ENCODE measurements at regions not wholly inside any gene's neighbourhood (a gene's known extent, or its start where the extent isn't known, plus 50 kb on each side); places are given as distances from the start of the nearest gene placed in this dataset.

GRCh38 chr3:76049776-76050175 is 264.4 kb upstream of the ZNF717 start:
- intact Hi-C loops (cut with DNase I): no loop called here
- no peaks in the 10 kb centered on the region for H3K4me1 ChIP-seq (ENCODE audit: control insufficient read depth in 2 of 3, insufficient read depth in 2 of 3, low read depth in 1 of 3, low read length in 3 of 3)
- no peaks in the 10 kb centered on the region for H3K27me3 ChIP-seq (ENCODE audit: control insufficient read depth, insufficient read depth, low read length)
- H3K9ac ChIP-seq (ENCODE audit: low read length in 3 of 3): no peak overlapping the region
- H3K9me3 ChIP-seq (ENCODE audit: control insufficient read depth in 2 of 3, insufficient read depth in 1 of 3, low read length in 3 of 3): no peaks in the 10 kb centered on the region
- no peak for TF ChIP-seq CTCF (IDR thresholded peaks at IDR 0.05; ENCODE audit: borderline replicate concordance, extremely low read depth, insufficient read depth)
- H3K4me3 ChIP-seq (ENCODE audit: low read length in 3 of 3): no peak overlapping the region
- H3K36me3 ChIP-seq (ENCODE audit: control insufficient read depth in 2 of 3, insufficient read depth in 3 of 3, low read length in 3 of 3): no peaks in the 10 kb centered on the region
- FAIRE-seq: no peak
- no peak for DNase-seq
- no peak overlapping the region for H3K27ac ChIP-seq (ENCODE audit: low read depth in 2 of 2, low read length in 2 of 2)

GRCh38 chr3:76051145-76051544 is 265.8 kb upstream of the ZNF717 start:
- no peaks in the 10 kb centered on the region for H3K27me3 ChIP-seq (ENCODE audit: control insufficient read depth, insufficient read depth, low read length)
- no peak for FAIRE-seq
- no peaks in the 10 kb centered on the region for H3K36me3 ChIP-seq (ENCODE audit: control insufficient read depth in 2 of 3, insufficient read depth in 3 of 3, low read length in 3 of 3)
- intact Hi-C loops (cut with DNase I): no loop called here
- H3K9ac ChIP-seq (ENCODE audit: low read length in 3 of 3): no peak overlapping the region
- no peaks in the 10 kb centered on the region for H3K9me3 ChIP-seq (ENCODE audit: control insufficient read depth in 2 of 3, insufficient read depth in 1 of 3, low read length in 3 of 3)
- DNase-seq: no peak
- H3K27ac ChIP-seq (ENCODE audit: low read depth in 2 of 2, low read length in 2 of 2): no peak overlapping the region
- no peak for TF ChIP-seq CTCF (IDR thresholded peaks at IDR 0.05; ENCODE audit: borderline replicate concordance, extremely low read depth, insufficient read depth)
- no peak overlapping the region for H3K4me3 ChIP-seq (ENCODE audit: low read length in 3 of 3)
- H3K4me1 ChIP-seq (ENCODE audit: control insufficient read depth in 2 of 3, insufficient read depth in 2 of 3, low read depth in 1 of 3, low read length in 3 of 3): no peaks in the 10 kb centered on the region

GRCh38 chr3:76054404-76054803 is 269.1 kb upstream of the ZNF717 start:
- FAIRE-seq (no peak), DNase-seq (no peak)
- H3K36me3 ChIP-seq (ENCODE audit: control insufficient read depth in 2 of 3, insufficient read depth in 3 of 3, low read length in 3 of 3): no peaks in the 10 kb centered on the region
- H3K27ac ChIP-seq (ENCODE audit: low read depth in 2 of 2, low read length in 2 of 2): no peak overlapping the region
- intact Hi-C loops (cut with DNase I): no loop called here
- no peaks in the 10 kb centered on the region for H3K9me3 ChIP-seq (ENCODE audit: control insufficient read depth in 2 of 3, insufficient read depth in 1 of 3, low read length in 3 of 3)
- H3K9ac ChIP-seq (ENCODE audit: low read length in 3 of 3): no peak overlapping the region
- TF ChIP-seq CTCF (IDR thresholded peaks at IDR 0.05; ENCODE audit: borderline replicate concordance, extremely low read depth, insufficient read depth): no peak
- no peaks in the 10 kb centered on the region for H3K4me1 ChIP-seq (ENCODE audit: control insufficient read depth in 2 of 3, insufficient read depth in 2 of 3, low read depth in 1 of 3, low read length in 3 of 3)
- H3K27me3 ChIP-seq (ENCODE audit: control insufficient read depth, insufficient read depth, low read length): no peaks in the 10 kb centered on the region
- no peak overlapping the region for H3K4me3 ChIP-seq (ENCODE audit: low read length in 3 of 3)

GRCh38 chr3:76061654-76062053 is 276.3 kb upstream of the ZNF717 start:
- no peak for DNase-seq
- TF ChIP-seq CTCF (IDR thresholded peaks at IDR 0.05; ENCODE audit: borderline replicate concordance, extremely low read depth, insufficient read depth): no peak

More at GRCh38 chr3:76061654-76062053, 276.3 kb upstream of the ZNF717 start:
- Histone ChIP-seq H3K9me3 (ENCODE audit: control insufficient read depth in 2 of 3, insufficient read depth in 1 of 3, low read length in 3 of 3) (no peaks in the 10 kb centered on the region), H3K4me1 (ENCODE audit: control insufficient read depth in 2 of 3, insufficient read depth in 2 of 3, low read depth in 1 of 3, low read length in 3 of 3) (no peaks in the 10 kb centered on the region), H3K9ac (ENCODE audit: low read length in 3 of 3) (no peak overlapping the region), H3K36me3 (ENCODE audit: control insufficient read depth in 2 of 3, insufficient read depth in 3 of 3, low read length in 3 of 3) (no peaks in the 10 kb centered on the region), H3K4me3 (ENCODE audit: low read length in 3 of 3) (no peak overlapping the region), H3K27me3 (ENCODE audit: control insufficient read depth, insufficient read depth, low read length) (no peaks in the 10 kb centered on the region), H3K27ac (ENCODE audit: low read depth in 2 of 2, low read length in 2 of 2) (no peak overlapping the region)
- no peak for FAIRE-seq
- intact Hi-C loops (cut with DNase I): no loop called here
